HFF-Myc (cell line): ENCODE measurements at regions not wholly inside any gene's neighbourhood (a gene's known extent, or its start where the extent isn't known, plus 50 kb on each side); places are given as distances from the start of the nearest gene placed in this dataset.

Experiments
- DNase-seq: peaks from one replicate; pipeline ENCODE4 v3.0.0-alpha.2; 2011; ENCODE audit warnings: low read depth; ENCODE audit errors: extremely low read depth
- H3K4me3 ChIP-seq: replicated peaks from 2 replicates; pipeline ENCODE4 v1.5.1; 2011; ENCODE audit warnings: low read depth, mild to moderate bottlenecking, control low read depth, low read length
- TF ChIP-seq, protein P1 (sequence below): IDR thresholded peaks from 2 replicates; pipeline ENCODE4 v1.5.1; 2012; ENCODE audit warnings: mild to moderate bottlenecking, low read depth, low read length, control low read depth; ENCODE audit errors: missing control alignments

GRCh38 chr14:26984311-26985177, 386.7 kb upstream of the NOVA1 start:
- peak; percentile 27 for DNase-seq
- TF ChIP-seq, protein P1, sequence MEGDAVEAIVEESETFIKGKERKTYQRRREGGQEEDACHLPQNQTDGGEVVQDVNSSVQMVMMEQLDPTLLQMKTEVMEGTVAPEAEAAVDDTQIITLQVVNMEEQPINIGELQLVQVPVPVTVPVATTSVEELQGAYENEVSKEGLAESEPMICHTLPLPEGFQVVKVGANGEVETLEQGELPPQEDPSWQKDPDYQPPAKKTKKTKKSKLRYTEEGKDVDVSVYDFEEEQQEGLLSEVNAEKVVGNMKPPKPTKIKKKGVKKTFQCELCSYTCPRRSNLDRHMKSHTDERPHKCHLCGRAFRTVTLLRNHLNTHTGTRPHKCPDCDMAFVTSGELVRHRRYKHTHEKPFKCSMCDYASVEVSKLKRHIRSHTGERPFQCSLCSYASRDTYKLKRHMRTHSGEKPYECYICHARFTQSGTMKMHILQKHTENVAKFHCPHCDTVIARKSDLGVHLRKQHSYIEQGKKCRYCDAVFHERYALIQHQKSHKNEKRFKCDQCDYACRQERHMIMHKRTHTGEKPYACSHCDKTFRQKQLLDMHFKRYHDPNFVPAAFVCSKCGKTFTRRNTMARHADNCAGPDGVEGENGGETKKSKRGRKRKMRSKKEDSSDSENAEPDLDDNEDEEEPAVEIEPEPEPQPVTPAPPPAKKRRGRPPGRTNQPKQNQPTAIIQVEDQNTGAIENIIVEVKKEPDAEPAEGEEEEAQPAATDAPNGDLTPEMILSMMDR, result peak; percentile 76
- no peak overlapping the region for H3K4me3 ChIP-seq

DNA sequence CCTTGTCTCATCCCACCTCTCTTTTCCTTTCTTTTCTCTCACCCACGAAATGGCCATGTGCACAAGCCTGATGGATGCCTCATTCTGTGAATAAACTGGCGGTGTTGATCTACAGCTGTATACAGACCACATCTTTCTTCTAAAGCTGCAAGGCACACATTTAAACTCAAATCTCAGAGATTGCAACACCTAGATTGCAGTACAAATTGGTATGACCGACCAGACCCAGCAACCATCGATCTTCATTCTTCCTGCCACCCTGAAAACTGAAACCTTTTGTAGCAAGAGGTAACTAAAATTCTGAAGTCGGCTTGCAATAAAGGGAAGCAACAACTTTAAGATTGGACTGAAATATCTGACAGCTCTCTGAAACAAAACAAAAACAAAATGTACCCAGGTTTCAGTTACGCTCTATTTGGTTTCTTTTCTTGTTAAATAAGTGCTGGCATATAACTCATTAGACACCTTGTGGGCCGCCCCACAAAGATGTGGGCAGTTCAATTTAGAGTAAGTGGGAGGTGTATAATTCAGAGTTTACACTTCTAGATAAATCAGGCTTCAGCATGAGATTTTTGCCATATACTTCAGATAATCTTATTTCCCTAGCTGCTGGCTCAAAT, 390.0 kb upstream of the NOVA1 start:
- TF ChIP-seq, protein P1, result no peak
- DNase-seq, result no peak
- no peak overlapping the region for H3K4me3 ChIP-seq

DNA sequence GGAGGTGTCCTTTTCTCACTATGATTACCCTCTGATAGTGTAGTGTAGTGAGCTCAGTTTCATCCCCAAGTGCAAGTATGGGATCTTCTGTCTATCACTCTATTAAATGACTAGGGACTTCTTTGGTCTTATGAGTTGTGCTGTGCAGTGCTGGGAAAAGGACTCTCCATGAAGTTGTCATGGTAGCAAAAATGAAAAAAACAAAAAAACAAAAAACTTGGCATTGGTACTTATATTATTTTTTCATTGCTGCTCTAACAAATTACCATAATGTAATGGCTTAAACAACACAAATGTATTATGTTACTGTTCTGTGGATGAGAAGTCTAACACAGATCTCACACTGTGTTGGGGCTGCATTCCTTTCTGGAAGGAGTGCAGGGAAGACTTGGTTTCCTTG, 393.1 kb upstream of the NOVA1 start:
- TF ChIP-seq, protein P1, result no peak

GRCh38 chr14:26992403-26993115, 394.7 kb upstream of the NOVA1 start:
- DNase-seq, result no peak
- TF ChIP-seq, protein P1, result no peak
- H3K4me3 ChIP-seq, result no peak overlapping the region

More for the DNA sequence above, 393.1 kb upstream of the NOVA1 start:
- no peak overlapping the region for H3K4me3 ChIP-seq
- DNase-seq, result no peak

DNA sequence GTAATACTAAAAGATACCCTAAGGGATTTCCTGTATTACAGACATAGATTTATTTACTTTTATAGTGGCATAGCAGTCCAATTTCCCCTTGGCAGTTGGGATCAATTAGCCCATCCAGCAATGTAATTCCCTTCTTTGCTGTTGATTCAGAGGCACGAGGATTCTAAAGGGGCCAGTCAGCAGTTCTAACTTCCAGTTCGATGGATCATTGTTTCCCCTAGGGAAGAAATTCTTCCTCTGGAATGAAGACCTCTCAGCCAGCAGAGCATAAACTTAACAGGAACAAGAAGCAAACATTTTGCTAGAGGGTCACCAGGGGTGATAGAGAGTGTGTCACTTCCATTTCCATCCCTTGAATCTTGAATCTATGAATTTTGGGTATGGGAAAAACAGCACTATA, 395.7 kb upstream of the NOVA1 start:
- H3K4me3 ChIP-seq, result no peak overlapping the region
- no peak for DNase-seq
- TF ChIP-seq, protein P1, result no peak

- DNase-seq, result no peak
- TF ChIP-seq, protein P1, result no peak
- H3K4me3 ChIP-seq, result no peak overlapping the region
Measured at GRCh38 chr14:26995301-26995700, 397.5 kb upstream of the NOVA1 start.
